WTC11 (cell line): ENCODE measurements at regions not wholly inside any gene's neighbourhood (a gene's known extent, or its start where the extent isn't known, plus 50 kb on each side); places are given as distances from the start of the nearest gene placed in this dataset.

ENCODE experiments used
- ATF2 ChIP-seq: sonication (generic); formaldehyde crosslinking; IDR thresholded peaks from 2 replicates; pipeline ENCODE4 v1.8.1; 2022; ENCODE audit warnings: low read depth, missing genetic modification reagents, borderline replicate concordance
- ESRRA ChIP-seq: sonication (generic); formaldehyde crosslinking; IDR thresholded peaks from 2 replicates; pipeline ENCODE4 v1.8.1; 2022; ENCODE audit warnings: mild to moderate bottlenecking, missing genetic modification reagents, borderline replicate concordance
- TEAD4 ChIP-seq: sonication (generic); formaldehyde crosslinking; IDR thresholded peaks from 2 replicates; pipeline ENCODE4 v1.8.0; 2022; ENCODE audit warnings: mild to moderate bottlenecking, missing genetic modification reagents
- ZNF138 ChIP-seq: sonication (generic); formaldehyde crosslinking; conservative IDR thresholded peaks from 2 replicates; pipeline ENCODE4 v1.8.1; 2022; ENCODE audit warnings: mild to moderate bottlenecking, moderate library complexity, missing genetic modification reagents
- TF ChIP-seq, protein P1 (sequence below): fragments of 200-600 bp; IDR thresholded peaks from 2 replicates; pipeline ENCODE4 v1.8.0; 2022; ENCODE audit warnings: antibody characterized with exemption

- TF ChIP-seq, protein P1, sequence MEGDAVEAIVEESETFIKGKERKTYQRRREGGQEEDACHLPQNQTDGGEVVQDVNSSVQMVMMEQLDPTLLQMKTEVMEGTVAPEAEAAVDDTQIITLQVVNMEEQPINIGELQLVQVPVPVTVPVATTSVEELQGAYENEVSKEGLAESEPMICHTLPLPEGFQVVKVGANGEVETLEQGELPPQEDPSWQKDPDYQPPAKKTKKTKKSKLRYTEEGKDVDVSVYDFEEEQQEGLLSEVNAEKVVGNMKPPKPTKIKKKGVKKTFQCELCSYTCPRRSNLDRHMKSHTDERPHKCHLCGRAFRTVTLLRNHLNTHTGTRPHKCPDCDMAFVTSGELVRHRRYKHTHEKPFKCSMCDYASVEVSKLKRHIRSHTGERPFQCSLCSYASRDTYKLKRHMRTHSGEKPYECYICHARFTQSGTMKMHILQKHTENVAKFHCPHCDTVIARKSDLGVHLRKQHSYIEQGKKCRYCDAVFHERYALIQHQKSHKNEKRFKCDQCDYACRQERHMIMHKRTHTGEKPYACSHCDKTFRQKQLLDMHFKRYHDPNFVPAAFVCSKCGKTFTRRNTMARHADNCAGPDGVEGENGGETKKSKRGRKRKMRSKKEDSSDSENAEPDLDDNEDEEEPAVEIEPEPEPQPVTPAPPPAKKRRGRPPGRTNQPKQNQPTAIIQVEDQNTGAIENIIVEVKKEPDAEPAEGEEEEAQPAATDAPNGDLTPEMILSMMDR, result no peak
- TF ChIP-seq TEAD4 (CRISPR knock-in tag) (no peak), ZNF138 (CRISPR knock-in tag) (no peak), ATF2 (CRISPR knock-in tag) (no peak), ESRRA (no peak)
These were observed 77.0 kb upstream of the COL5A1 start for GRCh38 chr9:134564431-134565170.
